Right lobe of liver (tissue), 4 donors: ENCODE measurements at regions not wholly inside any gene's neighbourhood (a gene's known extent, or its start where the extent isn't known, plus 50 kb on each side); places are given as distances from the start of the nearest gene placed in this dataset.

Source experiments
- CTCF ChIP-seq, 4 donors: fragments of 200-600 bp in 3 of 4; fragments of 450-650 bp in 1 of 4; IDR thresholded peaks; one replicate each; pipeline versions ENCODE4 v1.5.1 to v1.8.0; 2016 to 2022; ENCODE audit warnings: antibody characterized with exemption in 4 of 4, mild to moderate bottlenecking in 2 of 4
- POLR2A ChIP-seq: fragments of 450-650 bp; IDR thresholded peaks from one replicate; pipeline ENCODE4 v1.6.1; 2017; ENCODE audit warnings: antibody characterized with exemption, mild to moderate bottlenecking
- donor health status: DM: no; HTN: no; CAD: no.
- donor health status: DM: no; HTN: no; CAD: no.
- donor health status: DM: no; HTN: yes; CAD: no.

DNA sequence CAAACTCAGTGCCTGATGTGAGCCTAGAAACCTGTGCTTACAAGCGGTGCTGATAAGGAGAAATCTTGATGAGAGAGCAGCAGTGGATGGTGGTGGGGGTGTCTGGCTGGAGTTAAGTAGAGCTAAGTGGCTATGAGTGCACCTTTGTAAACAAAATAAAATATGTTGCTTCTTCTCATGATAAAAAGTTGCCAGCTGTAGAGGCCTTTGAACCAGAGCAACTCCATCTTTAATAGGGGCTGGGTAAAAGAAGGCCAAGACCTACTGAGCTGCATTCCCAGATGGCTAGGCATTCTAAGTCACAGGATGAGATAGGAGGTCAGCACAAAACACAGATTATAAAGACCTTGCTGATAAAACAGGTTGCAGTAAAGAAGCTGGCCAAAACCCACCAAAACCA, 107.6 kb upstream of the FAM3C start:
- TF ChIP-seq CTCF (IDR thresholded peaks at IDR 0.05) (no peak), POLR2A (no peak)
